ENCODE measurements at regions not wholly inside any gene's neighbourhood (a gene's known extent, or its start where the extent isn't known, plus 50 kb on each side); places are given as distances from the start of the nearest gene placed in this dataset.

DNA sequence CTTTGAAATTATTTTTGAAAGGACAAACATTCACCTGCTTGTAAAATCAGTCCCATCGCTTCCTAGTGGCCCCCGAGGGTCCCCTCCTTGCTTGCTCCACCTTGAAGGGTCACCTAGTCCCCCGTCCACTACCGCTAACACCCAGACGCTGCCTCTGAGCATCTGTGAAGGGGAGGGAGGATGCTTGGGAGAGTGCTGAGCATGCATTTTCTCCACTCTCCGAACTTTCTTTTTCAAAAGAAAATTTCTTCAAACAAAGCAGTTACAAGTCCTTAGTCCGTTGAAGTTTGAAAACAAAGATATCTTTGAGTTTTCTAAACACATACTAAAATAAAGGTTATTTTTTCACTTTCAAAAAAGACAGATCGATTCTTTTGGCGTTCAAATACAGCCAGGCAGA lies 224.3 kb upstream of the ARID1B start:
- TF ChIP-seq, protein P1, sequence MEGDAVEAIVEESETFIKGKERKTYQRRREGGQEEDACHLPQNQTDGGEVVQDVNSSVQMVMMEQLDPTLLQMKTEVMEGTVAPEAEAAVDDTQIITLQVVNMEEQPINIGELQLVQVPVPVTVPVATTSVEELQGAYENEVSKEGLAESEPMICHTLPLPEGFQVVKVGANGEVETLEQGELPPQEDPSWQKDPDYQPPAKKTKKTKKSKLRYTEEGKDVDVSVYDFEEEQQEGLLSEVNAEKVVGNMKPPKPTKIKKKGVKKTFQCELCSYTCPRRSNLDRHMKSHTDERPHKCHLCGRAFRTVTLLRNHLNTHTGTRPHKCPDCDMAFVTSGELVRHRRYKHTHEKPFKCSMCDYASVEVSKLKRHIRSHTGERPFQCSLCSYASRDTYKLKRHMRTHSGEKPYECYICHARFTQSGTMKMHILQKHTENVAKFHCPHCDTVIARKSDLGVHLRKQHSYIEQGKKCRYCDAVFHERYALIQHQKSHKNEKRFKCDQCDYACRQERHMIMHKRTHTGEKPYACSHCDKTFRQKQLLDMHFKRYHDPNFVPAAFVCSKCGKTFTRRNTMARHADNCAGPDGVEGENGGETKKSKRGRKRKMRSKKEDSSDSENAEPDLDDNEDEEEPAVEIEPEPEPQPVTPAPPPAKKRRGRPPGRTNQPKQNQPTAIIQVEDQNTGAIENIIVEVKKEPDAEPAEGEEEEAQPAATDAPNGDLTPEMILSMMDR (IDR thresholded peaks at IDR 0.05) = no peak
- no peak for TF ChIP-seq POLR2AphosphoS5 (IDR thresholded peaks at IDR 0.05)
- TF ChIP-seq POLR2A (IDR thresholded peaks at IDR 0.05) = no peak

Data from prostate gland (tissue), 2 donors.